Naive thymus-derived CD4-positive, alpha-beta T cell (primary cell): ENCODE measurements at regions not wholly inside any gene's neighbourhood (a gene's known extent, or its start where the extent isn't known, plus 50 kb on each side); places are given as distances from the start of the nearest gene placed in this dataset.

Experiments used
- ATAC-seq: fragments of 150-1000 bp; cut with Tn5 transposase; 2 replicates; pipeline ENCODE4 v1.10.0; 2021; ENCODE audit warnings: mild to moderate bottlenecking, moderate library complexity
- CTCF ChIA-PET: fragments of 350-600 bp; sonication (Branson Sonifier 250); formaldehyde crosslinking; loops from one replicate; lab custom pipeline; 2021; ENCODE audit warnings: antibody characterized with exemption; lab: Charles Lee
- POLR2A ChIA-PET: fragments of 350-600 bp; sonication (Branson Sonifier 250); formaldehyde crosslinking; loops from one replicate; lab custom pipeline; 2021; ENCODE audit warnings: antibody characterized with exemption, inconsistent platforms; lab: Charles Lee
- DNase-seq, 9 donors: peaks; one replicate each; pipeline versions ENCODE4 v3.0.0 to v3.0.0-alpha.2; 2020 to 2022; ENCODE audit warnings: mixed read lengths in 1 of 9
- H3K27ac ChIP-seq: one replicate; pipeline ENCODE4 v1.7.0; 2013; ENCODE audit warnings: mild to moderate bottlenecking, low read depth, low read length, moderate library complexity
- H3K27me3 ChIP-seq, 2 donors: one replicate each; pipeline ENCODE4 v1.7.0; 2013; ENCODE audit warnings: low read length in 2 of 2, mild to moderate bottlenecking in 2 of 2, moderate library complexity in 2 of 2; ENCODE audit not compliant: control insufficient read depth in 2 of 2, insufficient read depth in 2 of 2
- H3K36me3 ChIP-seq, 3 experiments: 1 replicate in 2 of 3; 2 replicates in 1 of 3; pipeline ENCODE4 v1.7.0; 2013; ENCODE audit warnings: low read length in 3 of 3, mild to moderate bottlenecking in 3 of 3, moderate library complexity in 1 of 3; ENCODE audit not compliant: insufficient read depth in 3 of 3, control insufficient read depth in 2 of 3
- H3K4me1 ChIP-seq, 2 donors: one replicate each; pipeline ENCODE4 v1.7.0; 2013; ENCODE audit warnings: low read length in 2 of 2, mild to moderate bottlenecking in 2 of 2, moderate library complexity in 1 of 2; ENCODE audit not compliant: control insufficient read depth in 2 of 2, insufficient read depth in 2 of 2
- H3K4me3 ChIP-seq: 2 replicates; pipeline ENCODE4 v1.7.0; 2013; ENCODE audit warnings: mild to moderate bottlenecking, low read length
- H3K9me3 ChIP-seq, 3 experiments: 1 replicate in 2 of 3; 2 replicates in 1 of 3; pipeline ENCODE4 v1.7.0; 2013; ENCODE audit warnings: low read length in 3 of 3; ENCODE audit not compliant: control insufficient read depth in 2 of 3
- H3K27ac Mint-ChIP-seq, 9 donors: one replicate each; pipeline ENCODE4 v1.8.0; 2020 to 2022; ENCODE audit warnings: mixed read lengths in 9 of 9, mild to moderate bottlenecking in 8 of 9, moderate library complexity in 5 of 9, inconsistent platforms in 2 of 9
- H3K27me3 Mint-ChIP-seq, 5 donors: one replicate each; pipeline ENCODE4 v1.8.0; 2021 to 2022; ENCODE audit warnings: mixed read lengths in 5 of 5, mild to moderate bottlenecking in 1 of 5
- H3K36me3 Mint-ChIP-seq, 5 donors: one replicate each; pipeline ENCODE4 v1.8.0; 2020 to 2022; ENCODE audit warnings: mixed read lengths in 5 of 5, mild to moderate bottlenecking in 3 of 5, inconsistent platforms in 1 of 5
- H3K4me1 Mint-ChIP-seq, 7 donors: one replicate each; pipeline ENCODE4 v1.8.0; 2020 to 2022; ENCODE audit warnings: mixed read lengths in 7 of 7, mild to moderate bottlenecking in 3 of 7, inconsistent platforms in 1 of 7
- H3K4me3 Mint-ChIP-seq, 10 donors: one replicate each; pipeline ENCODE4 v1.8.0; 2020 to 2022; ENCODE audit warnings: mild to moderate bottlenecking in 10 of 10, mixed read lengths in 10 of 10, moderate library complexity in 6 of 10, inconsistent platforms in 2 of 10
- H3K9me3 Mint-ChIP-seq, 11 donors: one replicate each; pipeline ENCODE4 v1.8.0; 2020 to 2022; ENCODE audit warnings: mixed read lengths in 11 of 11, mild to moderate bottlenecking in 4 of 11, inconsistent platforms in 1 of 11, moderate library complexity in 1 of 11
- intact Hi-C, 2 donors: fragments of 100-400 bp; cut with micrococcal nuclease; formaldehyde crosslinking; loops; one replicate each; pipeline ENCODE4 v1.15.1; 2023

GRCh38 chr18:76307293-76307690 is 187.8 kb downstream of the ZNF516 start:
- Histone ChIP-seq H3K36me3 (no peaks in the 10 kb centered on the region), H3K9me3 (no peaks in the 10 kb centered on the region), H3K27ac (no peak overlapping the region), H3K4me1 (no peaks in the 10 kb centered on the region), H3K27me3 (no peaks in the 10 kb centered on the region), H3K4me3 (no peak overlapping the region)
- CTCF ChIA-PET, result no interaction called here
- ATAC-seq (no peak), DNase-seq (no peak)
- no peak overlapping the region for H3K27ac Mint-ChIP-seq
- peaks cover 0 to 5% (median 0%) of the 10 kb centered on the region in 5 donors for H3K27me3 Mint-ChIP-seq
- intact Hi-C loops, result no loop called here
- peaks cover 0 to 3% (median 0%) of the 10 kb centered on the region in 5 donors for H3K36me3 Mint-ChIP-seq
- H3K4me3 Mint-ChIP-seq, result no peak overlapping the region
- peaks cover 0 to 7% (median 0%) of the 10 kb centered on the region in 7 donors for H3K4me1 Mint-ChIP-seq
- POLR2A ChIA-PET, result no interaction called here
- H3K9me3 Mint-ChIP-seq, result peaks cover 0 to 2% (median 0%) of the 10 kb centered on the region in 11 donors

GRCh38 chr18:76306685-76307292 is 188.3 kb downstream of the ZNF516 start:
- Mint-ChIP-seq H3K27ac (no peak overlapping the region), H3K9me3 (no peaks in the 10 kb centered on the region), H3K4me1 (peaks cover 0 to 7% (median 0%) of the 10 kb centered on the region in 7 donors), H3K36me3 (peaks cover 0 to 3% (median 0%) of the 10 kb centered on the region in 5 donors), H3K4me3 (no peak overlapping the region), H3K27me3 (peaks cover 0 to 6% (median 0%) of the 10 kb centered on the region in 5 donors)
- ChIA-PET POLR2A (no interaction called here), CTCF (no interaction called here)
- Histone ChIP-seq H3K36me3 (no peaks in the 10 kb centered on the region), H3K4me1 (no peaks in the 10 kb centered on the region), H3K27me3 (no peaks in the 10 kb centered on the region), H3K4me3 (no peak overlapping the region), H3K27ac (no peak overlapping the region), H3K9me3 (no peaks in the 10 kb centered on the region)
- ATAC-seq, result no peak
- intact Hi-C loops, result no loop called here
- no peak for DNase-seq

- Histone ChIP-seq H3K27me3 (peaks cover 0 to 3% of the 10 kb centered on the region in 2 donors), H3K9me3 (no peaks in the 10 kb centered on the region), H3K4me3 (no peak overlapping the region), H3K4me1 (no peaks in the 10 kb centered on the region), H3K36me3 (no peaks in the 10 kb centered on the region), H3K27ac (no peak overlapping the region)
- intact Hi-C loops, result no loop called here
- no peak overlapping the region for H3K27ac Mint-ChIP-seq
- POLR2A ChIA-PET, result no interaction called here
- peaks cover 0 to 13% (median 4%) of the 10 kb centered on the region in 5 donors for H3K36me3 Mint-ChIP-seq
- H3K9me3 Mint-ChIP-seq, result peaks cover 0 to 25% (median 9%) of the 10 kb centered on the region in 11 donors
- no peak overlapping the region for H3K4me3 Mint-ChIP-seq
- H3K27me3 Mint-ChIP-seq, result peaks cover 0 to 20% (median 20%) of the 10 kb centered on the region in 5 donors
- CTCF ChIA-PET, result no interaction called here
- ATAC-seq (no peak), DNase-seq (no peak)
- peaks cover 0 to 2% (median 0%) of the 10 kb centered on the region in 7 donors for H3K4me1 Mint-ChIP-seq
Measured at GRCh38 chr18:76285866-76286265, 209.2 kb downstream of the ZNF516 start.

GRCh38 chr18:76281565-76281964 is 213.5 kb downstream of the ZNF516 start:
- no peaks in the 10 kb centered on the region for H3K36me3 ChIP-seq
- ChIA-PET POLR2A (no interaction called here), CTCF (no interaction called here)
- DNase-seq (no peak), ATAC-seq (no peak)
- Mint-ChIP-seq H3K4me3 (no peak overlapping the region), H3K27me3 (peaks cover 0 to 20% (median 20%) of the 10 kb centered on the region in 5 donors), H3K36me3 (peaks cover 0 to 13% (median 0%) of the 10 kb centered on the region in 5 donors), H3K4me1 (peaks cover 0 to 2% (median 0%) of the 10 kb centered on the region in 7 donors), H3K27ac (no peak overlapping the region), H3K9me3 (peaks cover 0 to 13% (median 2%) of the 10 kb centered on the region in 11 donors)
- H3K27ac ChIP-seq, result no peak overlapping the region
- no peaks in the 10 kb centered on the region for H3K4me1 ChIP-seq
- no peak overlapping the region for H3K4me3 ChIP-seq
- no peaks in the 10 kb centered on the region for H3K9me3 ChIP-seq
- intact Hi-C loops, result no loop called here
- peaks cover 0 to 3% of the 10 kb centered on the region in 2 donors for H3K27me3 ChIP-seq

- Histone ChIP-seq H3K27me3 (no peaks in the 10 kb centered on the region), H3K4me3 (no peak overlapping the region), H3K36me3 (no peaks in the 10 kb centered on the region), H3K4me1 (no peaks in the 10 kb centered on the region), H3K27ac (no peak overlapping the region), H3K9me3 (no peaks in the 10 kb centered on the region)
- intact Hi-C loops, result no loop called here
- no peaks in the 10 kb centered on the region for H3K27me3 Mint-ChIP-seq
- POLR2A ChIA-PET, result no interaction called here
- H3K27ac Mint-ChIP-seq, result no peak overlapping the region
- no peak overlapping the region for H3K4me3 Mint-ChIP-seq
- ATAC-seq (no peak), DNase-seq (no peak)
- CTCF ChIA-PET, result no interaction called here
- H3K9me3 Mint-ChIP-seq, result peaks cover 0 to 8% (median 0%) of the 10 kb centered on the region in 11 donors
- H3K36me3 Mint-ChIP-seq, result no peaks in the 10 kb centered on the region
- peaks cover 0 to 2% (median 0%) of the 10 kb centered on the region in 7 donors for H3K4me1 Mint-ChIP-seq
Measured at GRCh38 chr18:76277801-76278200, 217.2 kb downstream of the ZNF516 start.

GRCh38 chr18:76275727-76276313 is 219.2 kb downstream of the ZNF516 start:
- ChIA-PET POLR2A (no interaction called here), CTCF (interaction anchor here (0.6 kb wide), 1 partner anchor 22 kb away, joined by 3 read pairs; no protein-coding TSS in a partner anchor)
- Mint-ChIP-seq H3K4me3 (peak overlapping the region in 1 of 10 donors; percentile 26), H3K4me1 (no peaks in the 10 kb centered on the region), H3K27ac (no peak overlapping the region), H3K36me3 (no peaks in the 10 kb centered on the region), H3K9me3 (no peaks in the 10 kb centered on the region), H3K27me3 (peaks cover 0 to 5% (median 0%) of the 10 kb centered on the region in 5 donors)
- DNase-seq (no peak), ATAC-seq (no peak)
- no peak overlapping the region for H3K27ac ChIP-seq
- no peak overlapping the region for H3K4me3 ChIP-seq
- H3K9me3 ChIP-seq, result no peaks in the 10 kb centered on the region
- H3K27me3 ChIP-seq, result no peaks in the 10 kb centered on the region
- intact Hi-C loops, result no loop called here
- H3K36me3 ChIP-seq, result no peaks in the 10 kb centered on the region
- no peaks in the 10 kb centered on the region for H3K4me1 ChIP-seq
